Fibroblast of skin of abdomen (primary cell): ENCODE measurements at regions not wholly inside any gene's neighbourhood (a gene's known extent, or its start where the extent isn't known, plus 50 kb on each side); places are given as distances from the start of the nearest gene placed in this dataset.

Source experiments
- DNase-seq: peaks from one replicate; pipeline ENCODE4 v3.0.0-alpha.2; 2013

GRCh38 chr5:72055636-72056035 lies 51.6 kb upstream of the MAP1B start:
- no peak for DNase-seq
